Liver (tissue), 8 donors: ENCODE measurements at regions not wholly inside any gene's neighbourhood (a gene's known extent, or its start where the extent isn't known, plus 50 kb on each side); places are given as distances from the start of the nearest gene placed in this dataset.

Experiments used
- DNase-seq: peaks from one replicate; pipeline ENCODE4 v3.0.0-alpha.2; 2017; ENCODE audit warnings: low spot score
- H3K27ac ChIP-seq, 2 donors: one replicate each; pipeline ENCODE4 v1.7.0; 2013; ENCODE audit warnings: inconsistent platforms in 2 of 2, low read length in 2 of 2, control low read depth in 1 of 2, low read depth in 1 of 2, mild to moderate bottlenecking in 1 of 2
- H3K27me3 ChIP-seq, 4 donors: one replicate each; pipeline versions ENCODE4 v1.6.1 to v1.7.0; 2013; ENCODE audit warnings: low read length in 3 of 4, inconsistent platforms in 1 of 4, mild to moderate bottlenecking in 1 of 4, moderate library complexity in 1 of 4; ENCODE audit not compliant: control insufficient read depth in 4 of 4, insufficient read depth in 4 of 4
- H3K36me3 ChIP-seq, 4 donors: one replicate each; pipeline versions ENCODE4 v1.6.1 to v1.7.0; 2013; ENCODE audit warnings: low read length in 3 of 4, mild to moderate bottlenecking in 3 of 4, low read depth in 1 of 4, moderate library complexity in 1 of 4; ENCODE audit not compliant: control insufficient read depth in 4 of 4, insufficient read depth in 3 of 4
- H3K4me1 ChIP-seq, 4 donors: one replicate each; pipeline versions ENCODE4 v1.6.1 to v1.7.0; 2013; ENCODE audit warnings: low read length in 3 of 4, mild to moderate bottlenecking in 3 of 4, moderate library complexity in 1 of 4; ENCODE audit not compliant: control insufficient read depth in 4 of 4, insufficient read depth in 4 of 4
- H3K4me3 ChIP-seq, 3 donors: one replicate each; pipeline versions ENCODE4 v1.6.1 to v1.7.0; 2013; ENCODE audit warnings: low read length in 3 of 3, control low read depth in 1 of 3, low read depth in 1 of 3, mild to moderate bottlenecking in 1 of 3
- H3K9ac ChIP-seq, 2 donors: one replicate each; pipeline ENCODE4 v1.7.0; 2013; ENCODE audit warnings: low read length in 2 of 2, mild to moderate bottlenecking in 2 of 2, moderate library complexity in 2 of 2, control low read depth in 1 of 2, low read depth in 1 of 2
- H3K9me3 ChIP-seq, 4 donors: one replicate each; pipeline versions ENCODE4 v1.6.1 to v1.7.0; 2013; ENCODE audit warnings: low read length in 3 of 4; ENCODE audit not compliant: control insufficient read depth in 4 of 4
- CTCF ChIP-seq: fragments of 150-350 bp; IDR thresholded peaks from 2 replicates; pipeline ENCODE4 v1.5.1; 2017; ENCODE audit warnings: improper control_type of control experiment, low read depth, low read length; ENCODE audit not compliant: missing input control
- EGR1 ChIP-seq, 2 donors: IDR thresholded peaks; 2 replicates each; pipeline ENCODE4 v1.6.1; 2016 to 2018; ENCODE audit warnings: antibody characterized with exemption in 2 of 2, low read depth in 2 of 2
- GABPA ChIP-seq, 2 donors: IDR thresholded peaks in 1 of 2; conservative IDR thresholded peaks in 1 of 2; 2 replicates each; pipeline ENCODE4 v1.6.1; 2016; ENCODE audit warnings: antibody characterized with exemption in 2 of 2, mild to moderate bottlenecking in 1 of 2, moderate library complexity in 1 of 2
- HNF4A ChIP-seq, 2 donors: conservative IDR thresholded peaks; 2 replicates each; pipeline ENCODE4 v1.6.1; 2016; ENCODE audit warnings: antibody characterized with exemption in 2 of 2, mild to moderate bottlenecking in 2 of 2
- HNF4G ChIP-seq: IDR thresholded peaks from 2 replicates; pipeline ENCODE4 v1.6.1; 2016; ENCODE audit warnings: antibody characterized with exemption
- MAX ChIP-seq: IDR thresholded peaks from 2 replicates; pipeline ENCODE4 v1.6.1; 2016; ENCODE audit warnings: antibody characterized with exemption
- NR2F2 ChIP-seq: IDR thresholded peaks from 2 replicates; pipeline ENCODE4 v1.6.1; 2016; ENCODE audit warnings: antibody characterized with exemption
- RAD21 ChIP-seq, 2 donors: IDR thresholded peaks; 2 replicates each; pipeline ENCODE4 v1.6.1; 2016; ENCODE audit warnings: antibody characterized with exemption in 2 of 2, mild to moderate bottlenecking in 2 of 2
- REST ChIP-seq: IDR thresholded peaks from 2 replicates; pipeline ENCODE4 v1.6.1; 2016; ENCODE audit warnings: antibody characterized with exemption, mild to moderate bottlenecking
- RXRA ChIP-seq, 2 donors: IDR thresholded peaks; 2 replicates each; pipeline ENCODE4 v1.6.1; 2017 to 2018; ENCODE audit warnings: antibody characterized with exemption in 2 of 2, mild to moderate bottlenecking in 1 of 2
- SP1 ChIP-seq: IDR thresholded peaks from 2 replicates; pipeline ENCODE4 v1.6.1; 2018; ENCODE audit warnings: antibody characterized with exemption, mild to moderate bottlenecking
- TAF1 ChIP-seq: conservative IDR thresholded peaks from 2 replicates; pipeline ENCODE4 v1.6.1; 2016; ENCODE audit warnings: antibody characterized with exemption, mild to moderate bottlenecking
- YY1 ChIP-seq: IDR thresholded peaks from 2 replicates; pipeline ENCODE4 v1.6.1; 2016; ENCODE audit warnings: antibody characterized with exemption, mild to moderate bottlenecking
- WGBS: extraction: QIAGEN DNeasy Blood & Tissue Kit; methylation state at CpG from one replicate; pipeline ENCODE4 v1.1.7; 2013; 5-methylcytosine and 5-hydroxymethylcytosine counted together
- donor health status: healthy.
- donor health status: healthy.
- donor health status: healthy.
- donor health status: healthy.
- donor health status: healthy.

- DNase-seq = no peak
- H3K27me3 ChIP-seq = no peaks in the 10 kb centered on the region
- peaks cover 0 to 3% (median 0%) of the 10 kb centered on the region in 4 donors for H3K4me1 ChIP-seq
- H3K27ac ChIP-seq = no peak overlapping the region
- TF ChIP-seq RAD21 (IDR thresholded peaks at IDR 0.05) (no peak), YY1 (no peak), MAX (no peak), HNF4G (no peak), EGR1 (IDR thresholded peaks at IDR 0.05; ENCODE audit: low read depth in 2 of 2) (no peak), HNF4A (conservative IDR thresholded peaks at IDR 0.05) (no peak), TAF1 (no peak), REST (no peak)
- H3K4me3 ChIP-seq = no peak overlapping the region
- no peaks in the 10 kb centered on the region for H3K9me3 ChIP-seq
- no peaks in the 10 kb centered on the region for H3K36me3 ChIP-seq
- no peak overlapping the region for H3K9ac ChIP-seq
- 30% methylated on average over 2 of the region's 2 CpGs for WGBS
Measured at GRCh38 chr2:194271293-194271961, 1385.6 kb upstream of the SLC39A10 start.

GRCh38 chr2:194270648-194271047 is 1386.4 kb upstream of the SLC39A10 start:
- Histone ChIP-seq H3K27ac (no peak overlapping the region), H3K4me3 (no peak overlapping the region), H3K36me3 (no peaks in the 10 kb centered on the region)

More at GRCh38 chr2:194270648-194271047, 1386.4 kb upstream of the SLC39A10 start:
- Histone ChIP-seq H3K9me3 (no peaks in the 10 kb centered on the region), H3K4me1 (peaks cover 0 to 3% (median 0%) of the 10 kb centered on the region in 4 donors), H3K27me3 (no peaks in the 10 kb centered on the region), H3K9ac (no peak overlapping the region)
- no peak for DNase-seq
- TF ChIP-seq EGR1 (IDR thresholded peaks at IDR 0.05; ENCODE audit: low read depth in 2 of 2) (no peak), GABPA (IDR thresholded peaks at IDR 0.05 in 1 of 2, conservative IDR thresholded peaks at IDR 0.05 in 1 of 2) (no peak), HNF4G (no peak), SP1 (no peak), RXRA (IDR thresholded peaks at IDR 0.05) (no peak), CTCF (no peak), HNF4A (conservative IDR thresholded peaks at IDR 0.05) (no peak), NR2F2 (no peak)
